RWPE1 (cell line): ENCODE measurements at regions not wholly inside any gene's neighbourhood (a gene's known extent, or its start where the extent isn't known, plus 50 kb on each side); places are given as distances from the start of the nearest gene placed in this dataset.

Experiments used
- CTCF ChIA-PET: fragments of 350-600 bp; sonication (Branson Sonifier 250); formaldehyde crosslinking; extraction: SDS; loops from one replicate; lab custom pipeline; 2021; lab: Yijun Ruan, JAX
- POLR2A ChIA-PET: fragments of 400-600 bp; formaldehyde crosslinking; extraction: SDS; loops from one replicate; lab custom pipeline; 2020; ENCODE audit warnings: antibody characterized with exemption; ENCODE audit not compliant: low non-redundant PET; lab: Yijun Ruan, JAX
- DNase-seq: peaks from one replicate; pipeline ENCODE4 v3.0.0; 2012; ENCODE audit warnings: low spot score
- H3K27ac ChIP-seq: fragments of 450-650 bp; 2 replicates; pipeline ENCODE4 v1.5.1; 2017
- TF ChIP-seq, protein P1 (sequence below): fragments of 450-650 bp; conservative IDR thresholded peaks from 2 replicates; pipeline ENCODE4 v1.5.1; 2017; ENCODE audit warnings: low read depth, mild to moderate bottlenecking

DNA sequence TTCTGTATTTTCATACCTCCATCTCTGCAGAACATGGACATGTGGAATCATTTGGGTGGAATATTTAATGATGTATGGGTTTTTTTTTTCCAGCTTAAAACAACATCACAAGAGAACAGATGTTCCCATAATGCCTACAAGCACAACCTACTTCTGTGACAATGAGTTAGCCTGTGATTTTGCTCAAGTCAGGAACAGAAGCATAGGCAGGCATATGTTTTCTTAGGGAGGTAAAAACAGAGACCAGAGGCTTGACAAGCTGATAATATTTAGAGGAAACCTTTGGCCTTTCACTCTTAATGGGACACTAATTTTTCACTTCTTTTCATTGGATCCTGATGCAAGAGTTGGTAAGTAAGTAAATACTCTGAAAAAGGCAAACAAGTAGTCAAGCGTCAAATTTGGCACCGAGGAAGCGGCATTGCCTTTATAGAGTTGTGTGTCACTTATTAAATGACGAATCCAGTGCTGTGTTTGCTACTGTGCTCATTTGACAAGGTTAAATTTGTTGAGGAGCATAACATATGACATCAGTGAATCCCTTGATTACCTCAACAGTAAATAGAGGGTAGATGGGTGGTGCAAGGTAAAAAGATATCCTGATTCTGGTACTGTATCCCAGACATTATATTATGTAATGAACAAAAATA, 66.7 kb upstream of the RBMS3 start:
- DNase-seq, result no peak
- CTCF ChIA-PET, result no interaction called here
- TF ChIP-seq, protein P1, sequence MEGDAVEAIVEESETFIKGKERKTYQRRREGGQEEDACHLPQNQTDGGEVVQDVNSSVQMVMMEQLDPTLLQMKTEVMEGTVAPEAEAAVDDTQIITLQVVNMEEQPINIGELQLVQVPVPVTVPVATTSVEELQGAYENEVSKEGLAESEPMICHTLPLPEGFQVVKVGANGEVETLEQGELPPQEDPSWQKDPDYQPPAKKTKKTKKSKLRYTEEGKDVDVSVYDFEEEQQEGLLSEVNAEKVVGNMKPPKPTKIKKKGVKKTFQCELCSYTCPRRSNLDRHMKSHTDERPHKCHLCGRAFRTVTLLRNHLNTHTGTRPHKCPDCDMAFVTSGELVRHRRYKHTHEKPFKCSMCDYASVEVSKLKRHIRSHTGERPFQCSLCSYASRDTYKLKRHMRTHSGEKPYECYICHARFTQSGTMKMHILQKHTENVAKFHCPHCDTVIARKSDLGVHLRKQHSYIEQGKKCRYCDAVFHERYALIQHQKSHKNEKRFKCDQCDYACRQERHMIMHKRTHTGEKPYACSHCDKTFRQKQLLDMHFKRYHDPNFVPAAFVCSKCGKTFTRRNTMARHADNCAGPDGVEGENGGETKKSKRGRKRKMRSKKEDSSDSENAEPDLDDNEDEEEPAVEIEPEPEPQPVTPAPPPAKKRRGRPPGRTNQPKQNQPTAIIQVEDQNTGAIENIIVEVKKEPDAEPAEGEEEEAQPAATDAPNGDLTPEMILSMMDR, result no peak
- H3K27ac ChIP-seq, result no peak overlapping the region
- POLR2A ChIA-PET, result no interaction called here

DNA sequence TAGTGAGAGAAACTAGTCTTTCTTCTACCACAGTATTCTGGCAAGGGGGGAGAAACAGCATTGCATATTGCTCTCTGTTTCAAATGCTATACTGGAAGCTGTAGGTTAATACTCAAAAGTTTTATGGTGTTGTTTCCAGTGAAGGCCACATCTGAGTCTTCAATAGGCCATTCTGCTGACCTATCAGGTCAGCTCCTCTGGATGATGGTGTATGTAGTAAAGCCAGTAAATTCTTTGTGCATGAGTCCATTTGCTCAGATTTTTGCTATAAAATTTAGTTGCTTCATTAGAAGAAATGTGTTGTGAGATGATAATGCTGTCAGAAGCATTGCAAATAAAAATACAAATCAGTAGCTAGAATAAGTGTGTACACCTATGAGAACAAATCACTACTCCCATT, 64.9 kb upstream of the RBMS3 start:
- POLR2A ChIA-PET, result no interaction called here

DNA sequence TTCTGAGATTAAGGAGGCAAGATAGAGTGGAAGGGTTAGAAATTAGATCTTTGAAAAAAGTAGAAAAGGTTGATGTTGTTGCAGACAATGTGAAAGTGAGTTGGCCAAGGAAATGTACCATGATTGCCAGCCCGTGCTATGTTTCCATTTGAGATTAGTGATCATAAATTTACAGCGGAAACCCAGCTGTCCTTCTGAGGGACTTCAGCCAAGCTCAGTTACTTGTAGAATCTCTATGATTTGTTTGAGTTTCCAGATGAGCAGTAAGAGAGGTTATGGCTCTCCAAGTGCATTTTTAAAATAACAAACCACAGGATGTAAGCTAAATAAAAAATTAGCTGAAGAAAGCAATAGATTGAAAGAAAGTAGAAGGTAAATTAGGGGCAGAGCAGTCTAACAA, 54.2 kb upstream of the RBMS3 start:
- ChIA-PET POLR2A (no interaction called here), CTCF (no interaction called here)
- no peak overlapping the region for H3K27ac ChIP-seq
- DNase-seq, result no peak
- TF ChIP-seq, protein P1, result no peak

More for the DNA sequence above, 64.9 kb upstream of the RBMS3 start:
- no peak for DNase-seq
- TF ChIP-seq, protein P1, result no peak
- no peak overlapping the region for H3K27ac ChIP-seq
- CTCF ChIA-PET, result no interaction called here

DNA sequence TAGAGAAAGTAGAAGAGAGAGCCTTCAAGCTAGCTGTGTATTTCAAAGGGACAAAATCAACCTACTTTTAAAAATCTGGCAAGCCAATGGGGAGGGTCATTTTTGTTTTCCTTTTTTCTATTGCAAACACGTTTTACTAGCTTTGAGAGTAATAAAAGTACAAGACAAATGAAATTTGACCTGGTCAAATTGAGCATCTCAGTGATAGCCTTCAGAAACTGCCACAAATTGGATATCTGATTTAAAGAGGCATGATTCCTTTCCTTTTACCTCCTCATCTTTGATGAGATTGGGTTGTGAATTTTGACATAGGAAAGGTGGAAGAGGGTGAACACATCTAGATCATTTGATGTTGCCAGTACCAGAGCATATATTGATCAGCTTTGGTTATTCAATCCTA, 53.6 kb upstream of the RBMS3 start:
- TF ChIP-seq, protein P1, result no peak
- DNase-seq, result no peak
- no peak overlapping the region for H3K27ac ChIP-seq
- POLR2A ChIA-PET, result no interaction called here
- CTCF ChIA-PET, result no interaction called here
